ENCODE measurements at regions not wholly inside any gene's neighbourhood (a gene's known extent, or its start where the extent isn't known, plus 50 kb on each side); places are given as distances from the start of the nearest gene placed in this dataset.

GRCh38 chr13:72534951-72535640, 192.3 kb downstream of the MZT1 start:
- Mint-ChIP-seq H3K4me3 (no peak overlapping the region), H3K9me3 (no peaks in the 10 kb centered on the region), H3K27me3 (ENCODE audit: low read depth) (no peaks in the 10 kb centered on the region), H3K27ac (no peak overlapping the region), H3K4me1 (ENCODE audit: low read depth) (no peaks in the 10 kb centered on the region), H3K36me3 (ENCODE audit: low read depth) (no peaks in the 10 kb centered on the region)
- no peak for DNase-seq (ENCODE audit: low spot score)

GRCh38 chr13:72530471-72530870, 197.0 kb downstream of the MZT1 start:
- Mint-ChIP-seq H3K27ac (no peak overlapping the region), H3K4me3 (no peak overlapping the region), H3K4me1 (ENCODE audit: low read depth) (no peaks in the 10 kb centered on the region), H3K36me3 (ENCODE audit: low read depth) (no peaks in the 10 kb centered on the region), H3K27me3 (ENCODE audit: low read depth) (no peaks in the 10 kb centered on the region), H3K9me3 (no peaks in the 10 kb centered on the region)
- DNase-seq (ENCODE audit: low spot score), result no peak

DNA sequence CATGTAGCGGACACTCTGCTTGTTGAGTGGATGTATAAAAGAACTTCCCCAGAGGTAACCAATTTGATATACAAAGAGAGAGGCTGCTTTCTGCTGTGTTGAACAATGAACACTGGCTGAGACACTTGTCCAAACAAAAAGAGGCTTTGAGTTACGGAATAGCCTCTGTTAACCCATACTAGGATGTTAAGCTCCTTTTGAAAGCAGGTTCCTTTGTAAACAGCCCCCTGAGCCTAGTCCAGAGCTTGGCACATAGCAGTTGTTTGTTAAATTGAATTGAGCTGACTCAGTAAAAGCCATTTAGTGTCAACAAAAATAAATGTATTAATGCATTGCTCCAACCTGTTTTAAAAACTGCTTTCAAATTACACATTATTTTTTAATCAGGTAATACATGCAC, 200.1 kb downstream of the MZT1 start:
- no peaks in the 10 kb centered on the region for H3K9me3 Mint-ChIP-seq
- H3K4me3 Mint-ChIP-seq, result no peak overlapping the region
- no peaks in the 10 kb centered on the region for H3K36me3 Mint-ChIP-seq (ENCODE audit: low read depth)
- H3K4me1 Mint-ChIP-seq (ENCODE audit: low read depth), result no peaks in the 10 kb centered on the region
- no peaks in the 10 kb centered on the region for H3K27me3 Mint-ChIP-seq (ENCODE audit: low read depth)
- DNase-seq (ENCODE audit: low spot score), result no peak
- H3K27ac Mint-ChIP-seq, result no peak overlapping the region

- Mint-ChIP-seq H3K36me3 (ENCODE audit: low read depth) (no peaks in the 10 kb centered on the region), H3K9me3 (no peaks in the 10 kb centered on the region), H3K4me3 (no peak overlapping the region), H3K27me3 (ENCODE audit: low read depth) (no peaks in the 10 kb centered on the region), H3K27ac (no peak overlapping the region), H3K4me1 (ENCODE audit: low read depth) (no peaks in the 10 kb centered on the region)
- DNase-seq (ENCODE audit: low spot score), result no peak
Measured at GRCh38 chr13:72523593-72523992, 203.8 kb downstream of the MZT1 start.

- Mint-ChIP-seq H3K4me3 (no peak overlapping the region), H3K4me1 (ENCODE audit: low read depth) (no peaks in the 10 kb centered on the region), H3K27ac (no peak overlapping the region), H3K36me3 (ENCODE audit: low read depth) (no peaks in the 10 kb centered on the region), H3K9me3 (no peaks in the 10 kb centered on the region), H3K27me3 (ENCODE audit: low read depth) (no peaks in the 10 kb centered on the region)
- DNase-seq (ENCODE audit: low spot score), result no peak
Measured at GRCh38 chr13:72523049-72523448, 204.4 kb downstream of the MZT1 start.

DNA sequence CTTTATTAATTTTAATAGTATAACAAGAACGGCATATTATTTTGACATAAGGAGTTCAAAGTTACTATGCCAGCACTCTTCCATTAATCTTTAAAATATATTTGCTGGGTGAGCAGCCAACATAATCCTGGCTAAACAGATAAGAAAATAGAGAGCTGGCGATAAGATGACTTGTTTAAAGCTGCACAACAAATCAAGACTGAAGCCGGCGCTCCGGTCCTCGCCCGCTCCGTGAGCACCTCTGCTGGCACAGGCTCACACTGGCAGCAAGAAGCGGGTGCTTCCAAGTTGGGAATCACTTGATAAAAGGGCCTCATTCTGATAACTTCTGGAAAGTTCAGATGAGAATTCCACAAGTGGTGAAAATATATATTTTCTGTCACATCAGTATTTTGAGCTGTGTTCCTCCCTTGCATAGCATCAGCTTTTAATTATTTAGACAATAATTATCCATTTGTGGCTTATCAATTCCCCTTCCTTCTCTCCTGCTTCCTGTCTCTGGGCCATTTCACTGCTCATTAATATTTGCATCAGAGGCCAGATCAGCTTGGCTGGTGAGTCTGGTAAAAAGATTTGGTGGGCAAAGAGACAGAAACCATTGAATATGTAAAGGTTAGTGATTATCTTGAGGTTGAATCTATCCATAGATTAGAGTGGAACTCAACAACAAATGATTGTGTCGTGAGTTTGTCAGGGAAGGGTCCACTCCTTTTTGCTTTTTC, 205.3 kb downstream of the MZT1 start:
- no peak for DNase-seq (ENCODE audit: low spot score)
- H3K27ac Mint-ChIP-seq, result no peak overlapping the region
- H3K36me3 Mint-ChIP-seq (ENCODE audit: low read depth), result no peaks in the 10 kb centered on the region
- H3K9me3 Mint-ChIP-seq, result no peaks in the 10 kb centered on the region
- no peaks in the 10 kb centered on the region for H3K4me1 Mint-ChIP-seq (ENCODE audit: low read depth)
- H3K4me3 Mint-ChIP-seq, result no peak overlapping the region
- no peaks in the 10 kb centered on the region for H3K27me3 Mint-ChIP-seq (ENCODE audit: low read depth)

- no peaks in the 10 kb centered on the region for H3K36me3 Mint-ChIP-seq (ENCODE audit: low read depth)
- no peaks in the 10 kb centered on the region for H3K4me1 Mint-ChIP-seq (ENCODE audit: low read depth)
- H3K27ac Mint-ChIP-seq, result no peak overlapping the region
- no peak overlapping the region for H3K4me3 Mint-ChIP-seq
- no peak for DNase-seq (ENCODE audit: low spot score)
- no peaks in the 10 kb centered on the region for H3K9me3 Mint-ChIP-seq
- H3K27me3 Mint-ChIP-seq (ENCODE audit: low read depth), result no peaks in the 10 kb centered on the region
Measured at GRCh38 chr13:72514146-72514545, 213.3 kb downstream of the MZT1 start.

DNA sequence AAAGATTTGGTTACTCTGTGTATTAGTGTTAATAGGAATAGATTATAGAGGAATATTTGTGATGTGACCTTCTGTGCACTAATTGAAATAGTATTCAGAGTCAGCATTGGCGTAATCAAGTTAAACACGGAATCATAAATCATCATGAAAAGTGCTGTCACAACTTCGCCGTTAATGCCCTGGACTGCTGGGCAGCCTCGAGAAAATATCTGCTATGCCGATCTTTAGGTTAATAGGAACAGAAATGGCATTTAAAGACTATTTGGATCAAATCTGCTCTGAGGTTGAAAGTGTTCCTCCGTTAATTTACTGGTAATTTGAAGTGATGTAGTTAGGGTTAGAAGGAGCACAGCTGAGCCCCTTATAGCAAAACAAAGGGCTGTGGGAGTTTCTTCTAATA, 219.0 kb downstream of the MZT1 start:
- Mint-ChIP-seq H3K36me3 (ENCODE audit: low read depth) (no peaks in the 10 kb centered on the region), H3K4me1 (ENCODE audit: low read depth) (no peaks in the 10 kb centered on the region), H3K4me3 (no peak overlapping the region), H3K27ac (no peak overlapping the region), H3K9me3 (no peaks in the 10 kb centered on the region), H3K27me3 (ENCODE audit: low read depth) (no peaks in the 10 kb centered on the region)
- DNase-seq (ENCODE audit: low spot score), result no peak

DNA sequence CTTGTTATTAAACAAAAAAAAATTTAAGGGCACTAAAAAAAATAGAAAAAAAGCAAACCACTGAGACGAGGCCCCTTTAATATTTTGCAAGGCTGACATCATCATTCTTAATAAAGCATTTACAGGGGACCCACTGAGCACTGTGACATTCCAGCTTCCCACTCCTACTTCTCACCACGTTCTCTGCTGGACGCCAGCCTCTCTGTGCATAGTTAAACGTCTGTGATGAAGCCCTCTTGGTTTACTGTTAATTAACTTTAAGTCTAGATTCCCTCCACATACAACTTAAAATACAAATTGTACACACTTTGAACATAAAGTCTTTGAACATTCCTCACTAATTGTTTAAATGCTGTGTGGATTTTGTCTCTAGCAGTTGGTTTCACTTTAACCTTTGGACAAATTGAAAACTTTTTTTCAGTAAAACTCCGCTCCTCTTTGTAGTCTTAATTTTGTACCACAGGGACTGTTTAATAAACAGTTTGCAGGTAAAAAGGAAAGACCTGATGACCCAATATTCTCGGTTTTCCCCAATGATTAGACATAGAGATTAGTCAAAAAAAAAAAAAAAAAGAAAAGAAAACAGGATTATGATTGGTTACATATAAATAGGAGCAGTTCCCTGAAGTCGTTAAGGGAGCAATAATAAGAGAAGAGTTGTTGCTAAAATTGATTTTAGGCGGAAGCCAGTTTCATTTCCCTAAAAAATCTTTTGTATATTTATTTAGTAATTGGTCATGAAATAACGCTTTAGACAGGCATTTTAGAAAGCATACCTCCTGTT, 219.8 kb downstream of the MZT1 start:
- H3K4me1 Mint-ChIP-seq (ENCODE audit: low read depth), result no peaks in the 10 kb centered on the region
- H3K27me3 Mint-ChIP-seq (ENCODE audit: low read depth), result no peaks in the 10 kb centered on the region
- no peaks in the 10 kb centered on the region for H3K36me3 Mint-ChIP-seq (ENCODE audit: low read depth)
- no peak for DNase-seq (ENCODE audit: low spot score)
- H3K9me3 Mint-ChIP-seq, result no peaks in the 10 kb centered on the region
- H3K27ac Mint-ChIP-seq, result no peak overlapping the region
- H3K4me3 Mint-ChIP-seq, result no peak overlapping the region

DNA sequence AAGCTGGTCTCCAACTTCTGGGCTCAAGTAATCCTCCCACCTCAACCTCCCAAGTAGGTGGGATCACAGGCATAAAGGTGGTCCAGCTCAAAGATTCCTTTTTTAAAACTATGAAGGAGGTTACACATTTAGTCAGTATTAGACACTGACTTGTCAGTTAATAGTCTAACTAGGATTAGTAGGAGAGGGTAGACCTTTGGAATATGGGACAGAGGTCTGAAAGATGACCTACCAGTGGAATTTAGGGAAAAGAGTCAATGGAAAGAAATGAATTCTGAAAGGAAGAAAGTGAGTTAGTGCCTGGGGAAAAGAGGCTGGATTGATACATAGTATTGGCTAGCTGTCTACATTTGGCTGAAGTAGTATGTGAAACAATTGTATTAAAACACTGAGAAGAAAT, 220.7 kb downstream of the MZT1 start:
- no peaks in the 10 kb centered on the region for H3K9me3 Mint-ChIP-seq
- no peak for DNase-seq (ENCODE audit: low spot score)
- no peaks in the 10 kb centered on the region for H3K27me3 Mint-ChIP-seq (ENCODE audit: low read depth)
- H3K36me3 Mint-ChIP-seq (ENCODE audit: low read depth), result no peaks in the 10 kb centered on the region
- no peaks in the 10 kb centered on the region for H3K4me1 Mint-ChIP-seq (ENCODE audit: low read depth)
- no peak overlapping the region for H3K4me3 Mint-ChIP-seq
- H3K27ac Mint-ChIP-seq, result no peak overlapping the region

DNA sequence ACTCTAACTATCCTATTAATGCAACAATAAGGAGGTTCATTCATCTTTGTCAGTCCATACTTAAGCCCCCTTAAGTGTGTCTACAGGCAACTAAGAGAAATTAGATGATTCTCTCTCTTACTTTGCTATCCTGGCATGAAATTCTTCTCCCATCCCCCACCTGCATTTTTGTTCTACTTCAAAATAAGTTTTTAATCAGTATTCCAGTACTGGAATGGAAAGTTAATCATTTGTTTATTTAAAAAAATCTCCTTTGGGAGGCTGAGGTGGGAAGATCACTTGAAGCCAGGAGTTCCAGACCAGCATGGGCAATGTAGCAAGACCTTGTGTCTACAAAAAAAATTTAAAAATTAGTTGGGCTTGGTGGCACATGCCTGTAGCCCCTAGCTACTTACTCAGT, 222.1 kb downstream of the MZT1 start:
- no peak overlapping the region for H3K4me3 Mint-ChIP-seq
- H3K27me3 Mint-ChIP-seq (ENCODE audit: low read depth), result no peaks in the 10 kb centered on the region
- no peak overlapping the region for H3K27ac Mint-ChIP-seq
- H3K9me3 Mint-ChIP-seq, result no peaks in the 10 kb centered on the region
- no peaks in the 10 kb centered on the region for H3K36me3 Mint-ChIP-seq (ENCODE audit: low read depth)
- no peak for DNase-seq (ENCODE audit: low spot score)
- no peaks in the 10 kb centered on the region for H3K4me1 Mint-ChIP-seq (ENCODE audit: low read depth)

- no peak overlapping the region for H3K27ac Mint-ChIP-seq
Measured at GRCh38 chr13:72504131-72504841, 223.1 kb downstream of the MZT1 start.

GRCh38 chr13:72500851-72501250, 226.6 kb downstream of the MZT1 start:
- no peak overlapping the region for H3K4me3 Mint-ChIP-seq
- no peak for DNase-seq (ENCODE audit: low spot score)
- H3K4me1 Mint-ChIP-seq (ENCODE audit: low read depth), result no peaks in the 10 kb centered on the region
- H3K36me3 Mint-ChIP-seq (ENCODE audit: low read depth), result no peaks in the 10 kb centered on the region
- no peak overlapping the region for H3K27ac Mint-ChIP-seq
- no peaks in the 10 kb centered on the region for H3K9me3 Mint-ChIP-seq
- H3K27me3 Mint-ChIP-seq (ENCODE audit: low read depth), result no peaks in the 10 kb centered on the region

More at GRCh38 chr13:72504131-72504841, 223.1 kb downstream of the MZT1 start:
- Mint-ChIP-seq H3K9me3 (no peaks in the 10 kb centered on the region), H3K27me3 (ENCODE audit: low read depth) (no peaks in the 10 kb centered on the region), H3K4me1 (ENCODE audit: low read depth) (no peaks in the 10 kb centered on the region), H3K36me3 (ENCODE audit: low read depth) (no peaks in the 10 kb centered on the region), H3K4me3 (no peak overlapping the region)
- no peak for DNase-seq (ENCODE audit: low spot score)

DNA sequence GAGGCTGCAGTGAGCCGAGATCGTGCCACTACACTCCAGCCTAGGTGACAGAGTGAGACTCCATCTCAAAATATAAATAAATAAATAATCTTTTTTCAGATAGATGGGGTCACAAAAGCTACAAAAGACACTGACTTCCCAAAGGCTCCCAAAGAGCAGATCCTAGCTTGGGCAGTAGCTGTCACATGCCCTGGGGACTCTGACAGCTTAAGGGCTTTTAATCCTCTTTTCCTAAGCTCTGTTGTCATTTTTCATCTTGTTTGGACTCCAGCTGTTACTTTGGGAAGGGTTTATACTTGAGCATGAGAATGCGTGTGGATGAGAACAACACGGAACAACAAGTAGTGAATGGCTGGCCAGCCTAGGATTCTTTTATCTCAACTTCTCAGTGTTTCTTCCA, 231.7 kb downstream of the MZT1 start:
- Mint-ChIP-seq H3K36me3 (ENCODE audit: low read depth) (no peaks in the 10 kb centered on the region), H3K27me3 (ENCODE audit: low read depth) (no peaks in the 10 kb centered on the region), H3K4me1 (ENCODE audit: low read depth) (no peaks in the 10 kb centered on the region), H3K9me3 (no peaks in the 10 kb centered on the region), H3K4me3 (no peak overlapping the region), H3K27ac (no peak overlapping the region)
- DNase-seq (ENCODE audit: low spot score), result no peak
